ENCODE measurements at regions not wholly inside any gene's neighbourhood (a gene's known extent, or its start where the extent isn't known, plus 50 kb on each side); places are given as distances from the start of the nearest gene placed in this dataset.

DNA sequence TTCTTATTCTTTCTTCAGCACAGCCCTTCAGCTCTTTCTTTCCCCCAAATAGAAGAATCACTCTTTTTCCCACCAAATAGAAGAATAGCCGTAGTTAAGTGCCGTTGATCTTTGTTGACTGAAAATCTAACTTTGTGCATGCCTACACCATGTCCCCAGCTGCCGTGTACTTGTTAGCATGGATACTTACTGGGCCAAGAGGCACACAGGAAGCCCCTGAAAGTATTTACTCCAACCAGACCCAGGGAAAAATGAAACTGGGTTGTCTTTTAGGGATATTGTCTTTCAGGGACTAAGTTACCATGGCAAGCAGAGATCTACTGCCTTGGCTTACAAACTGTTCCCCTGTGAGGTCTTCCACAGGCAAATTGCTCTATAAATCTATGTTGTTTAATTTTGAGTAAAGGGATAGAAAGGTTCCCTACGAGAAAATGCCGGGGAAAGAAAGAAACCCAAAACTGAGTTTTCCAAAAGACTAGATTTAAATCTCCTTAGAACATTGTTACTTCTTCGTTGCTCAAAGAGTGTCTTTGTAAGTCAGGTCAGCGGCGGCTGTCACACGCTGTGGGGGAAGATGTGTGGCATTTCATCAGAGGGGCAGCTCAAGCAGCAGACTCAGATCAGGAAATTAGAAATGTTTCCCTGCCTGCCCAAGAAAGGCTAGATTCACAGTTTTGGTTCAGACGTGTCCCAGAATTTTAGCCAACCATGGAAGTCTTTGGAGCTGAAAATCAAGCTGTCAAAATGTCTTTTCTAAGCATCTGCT, 152.7 kb upstream of the PRNP start:
- TF ChIP-seq, protein P1, sequence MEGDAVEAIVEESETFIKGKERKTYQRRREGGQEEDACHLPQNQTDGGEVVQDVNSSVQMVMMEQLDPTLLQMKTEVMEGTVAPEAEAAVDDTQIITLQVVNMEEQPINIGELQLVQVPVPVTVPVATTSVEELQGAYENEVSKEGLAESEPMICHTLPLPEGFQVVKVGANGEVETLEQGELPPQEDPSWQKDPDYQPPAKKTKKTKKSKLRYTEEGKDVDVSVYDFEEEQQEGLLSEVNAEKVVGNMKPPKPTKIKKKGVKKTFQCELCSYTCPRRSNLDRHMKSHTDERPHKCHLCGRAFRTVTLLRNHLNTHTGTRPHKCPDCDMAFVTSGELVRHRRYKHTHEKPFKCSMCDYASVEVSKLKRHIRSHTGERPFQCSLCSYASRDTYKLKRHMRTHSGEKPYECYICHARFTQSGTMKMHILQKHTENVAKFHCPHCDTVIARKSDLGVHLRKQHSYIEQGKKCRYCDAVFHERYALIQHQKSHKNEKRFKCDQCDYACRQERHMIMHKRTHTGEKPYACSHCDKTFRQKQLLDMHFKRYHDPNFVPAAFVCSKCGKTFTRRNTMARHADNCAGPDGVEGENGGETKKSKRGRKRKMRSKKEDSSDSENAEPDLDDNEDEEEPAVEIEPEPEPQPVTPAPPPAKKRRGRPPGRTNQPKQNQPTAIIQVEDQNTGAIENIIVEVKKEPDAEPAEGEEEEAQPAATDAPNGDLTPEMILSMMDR (IDR thresholded peaks at IDR 0.05) = no peak
- TF ChIP-seq CHD2 (IDR thresholded peaks at IDR 0.05; ENCODE audit: low read length, partially characterized antibody) = no peak
- TF ChIP-seq NR3C1 (IDR thresholded peaks at IDR 0.05) = no peak
- no peak for TF ChIP-seq RCOR1 (IDR thresholded peaks at IDR 0.05; ENCODE audit: low read depth, low read length)
- TF ChIP-seq EP300 (IDR thresholded peaks at IDR 0.05) = no peak
- no peak for TF ChIP-seq USF2 (IDR thresholded peaks at IDR 0.05)
- TF ChIP-seq MAZ (IDR thresholded peaks at IDR 0.05; ENCODE audit: borderline replicate concordance, low read depth, low read length) = no peak
- no peak for TF ChIP-seq TP53 (CRISPR knock-in tag; IDR thresholded peaks at IDR 0.05)
- TF ChIP-seq REST (IDR thresholded peaks at IDR 0.05) = no peak
- TF ChIP-seq POLR2A (IDR thresholded peaks at IDR 0.05; ENCODE audit: low read length) = no peak
- TF ChIP-seq JUNB (IDR thresholded peaks at IDR 0.05) = no peak
- no peak for TF ChIP-seq CEBPB (IDR thresholded peaks at IDR 0.05)

Measured in A549 (cell line).